Endothelial cell of umbilical vein (primary cell): ENCODE measurements at regions not wholly inside any gene's neighbourhood (a gene's known extent, or its start where the extent isn't known, plus 50 kb on each side); places are given as distances from the start of the nearest gene placed in this dataset.

ENCODE experiments used
- BruUV-seq: library from RNA; stranded (reverse); fragments of 400-500 nt; replicated peaks from 2 replicates; lab custom pipeline; 2021; lab: Mats Ljungman, UMichigan
- CTCF ChIA-PET: fragments of 300-600, 350-600 bp; sonication (Branson Sonifier 250); formaldehyde crosslinking; loops from one replicate; lab custom pipeline; 2021; ENCODE audit warnings: antibody characterized with exemption, inconsistent platforms; lab: Charles Lee
- POLR2A ChIA-PET: fragments of 300-600, 350-600 bp; sonication (Branson Sonifier 250); formaldehyde crosslinking; loops from one replicate; lab custom pipeline; 2021; ENCODE audit warnings: antibody characterized with exemption, inconsistent platforms; lab: Charles Lee
- DNase-seq: peaks from one replicate; pipeline ENCODE4 v3.0.0-alpha.2; 2011; ENCODE audit warnings: low read depth, low spot score
- FAIRE-seq: peaks from 2 replicates; lab custom pipeline; 2011; peaks lifted over from hg19 to GRCh38; lab: Jason Lieb, UNC
- H2AFZ ChIP-seq: 2 replicates; pipeline ENCODE4 v1.6.0; 2012; ENCODE audit warnings: low read depth, low read length, control low read depth, inconsistent platforms
- H3K27ac ChIP-seq: 2 replicates; pipeline ENCODE4 v1.5.1; 2011; ENCODE audit warnings: low read depth, mild to moderate bottlenecking, control low read depth, low read length, moderate library complexity; ENCODE audit not compliant: insufficient read depth
- H3K27me3 ChIP-seq, 2 experiments: 2 replicates each; pipeline versions ENCODE4 v1.6.0 to v1.6.1; 2011; ENCODE audit warnings: low read length in 2 of 2, mixed read lengths in 1 of 2; ENCODE audit not compliant: control insufficient read depth in 2 of 2, insufficient read depth in 2 of 2
- H3K36me3 ChIP-seq, 2 experiments: 2 replicates in 1 of 2; 3 replicates in 1 of 2; pipeline ENCODE4 v1.5.1; 2011; ENCODE audit warnings: low read length in 2 of 2, mild to moderate bottlenecking in 1 of 2, moderate library complexity in 1 of 2; ENCODE audit not compliant: control insufficient read depth in 2 of 2, insufficient read depth in 2 of 2; ENCODE audit errors: extremely low read depth in 1 of 2
- H3K4me1 ChIP-seq: 3 replicates; pipeline ENCODE4 v1.5.1; 2011; ENCODE audit warnings: mild to moderate bottlenecking, low read length; ENCODE audit not compliant: control insufficient read depth, insufficient read depth; ENCODE audit errors: extremely low read depth
- H3K4me2 ChIP-seq: 2 replicates; pipeline ENCODE4 v1.6.1; 2011; ENCODE audit warnings: low read length, control low read depth, mixed read lengths; ENCODE audit not compliant: insufficient read depth
- H3K4me3 ChIP-seq, 3 experiments: fragments of 200-600 bp in 1 of 3; sonication (generic), shearing (Covaris generic) in 1 of 3; replicated peaks in 1 of 3; 2 replicates each; pipeline ENCODE4 v1.5.1; 2011 to 2016; ENCODE audit warnings: control low read depth in 3 of 3, low read length in 3 of 3, mild to moderate bottlenecking in 2 of 3, inconsistent platforms in 1 of 3, low read depth in 1 of 3, moderate library complexity in 1 of 3; ENCODE audit not compliant: insufficient read depth in 1 of 3
- H3K79me2 ChIP-seq: 2 replicates; pipeline ENCODE4 v1.6.0; 2012; ENCODE audit warnings: low read length, inconsistent platforms; ENCODE audit not compliant: control insufficient read depth, insufficient read depth
- H3K9ac ChIP-seq: replicated peaks from 2 replicates; pipeline ENCODE3; 2011; ENCODE audit warnings: low read length, control low read depth; ENCODE audit not compliant: insufficient read depth; ENCODE audit errors: extremely low read depth
- H3K9me1 ChIP-seq: replicated peaks from 3 replicates; pipeline ENCODE4 v1.6.0; 2011; ENCODE audit warnings: mild to moderate bottlenecking, low read length; ENCODE audit not compliant: control insufficient read depth, insufficient read depth; ENCODE audit errors: extremely low read depth
- H3K9me3 ChIP-seq: replicated peaks from 2 replicates; pipeline ENCODE4 v1.5.1; 2012; ENCODE audit warnings: low read length, inconsistent platforms; ENCODE audit not compliant: control insufficient read depth, insufficient read depth
- H4K20me1 ChIP-seq: replicated peaks from 2 replicates; pipeline ENCODE3; 2011; ENCODE audit warnings: mild to moderate bottlenecking, low read length; ENCODE audit not compliant: control insufficient read depth, insufficient read depth; ENCODE audit errors: extremely low read depth
- EZH2 ChIP-seq: IDR thresholded peaks from 2 replicates; pipeline ENCODE4 v1.6.1; 2012; ENCODE audit warnings: borderline replicate concordance, low read depth, mild to moderate bottlenecking, moderate library complexity, low read length, inconsistent platforms; ENCODE audit not compliant: severe bottlenecking
- FOS ChIP-seq: IDR thresholded peaks from 2 replicates; pipeline ENCODE4 v1.6.1; 2011; ENCODE audit warnings: mild to moderate bottlenecking, low read length, moderate library complexity, borderline replicate concordance; ENCODE audit not compliant: insufficient read depth
- GATA2 ChIP-seq: IDR thresholded peaks from 2 replicates; pipeline ENCODE4 v1.7.0; 2011; ENCODE audit warnings: low read depth, mild to moderate bottlenecking, moderate library complexity, mixed read lengths, low read length; ENCODE audit not compliant: insufficient read length, insufficient read depth
- JUN ChIP-seq: IDR thresholded peaks from 2 replicates; pipeline ENCODE4 v1.6.1; 2011; ENCODE audit warnings: borderline replicate concordance, low read depth; ENCODE audit not compliant: insufficient read length, insufficient read depth
- MYC ChIP-seq: IDR thresholded peaks from one replicate; pipeline ENCODE4 v1.6.1; 2011; ENCODE audit warnings: mild to moderate bottlenecking, low read depth, low read length
- POLR2A ChIP-seq: IDR thresholded peaks from 2 replicates; pipeline ENCODE4 v1.6.1; 2012; ENCODE audit warnings: low read depth, mild to moderate bottlenecking, control low read depth, low read length
- POLR2AphosphoS5 ChIP-seq: IDR thresholded peaks from 2 replicates; pipeline ENCODE4 v1.6.1; 2012; ENCODE audit warnings: low read depth, mild to moderate bottlenecking, control low read depth, low read length, moderate library complexity; ENCODE audit not compliant: insufficient read depth
- dilution Hi-C: fragments of 300-500 bp; cut with MboI; formaldehyde crosslinking; loops from one replicate; pipeline ENCODE4 v1.15.0; 2019; ENCODE audit warnings: low sequenced_read_pairs; ENCODE audit not compliant: extremely low pct_ligation_motif_present
- intact Hi-C: fragments of 100-400 bp; cut with micrococcal nuclease; formaldehyde crosslinking; loops from one replicate; pipeline ENCODE4 v1.10.0; 2022
- TF ChIP-seq, protein P1 (sequence below): IDR thresholded peaks from 2 replicates; pipeline ENCODE4 v1.6.1; 2011; ENCODE audit not compliant: insufficient read depth, insufficient read length
- TF ChIP-seq, protein P2 (sequence below), 2 donors: IDR thresholded peaks; 1 replicate in 1 of 2; 2 replicates in 1 of 2; pipeline ENCODE4 v1.5.1; 2011; ENCODE audit warnings: low read length in 2 of 2, mild to moderate bottlenecking in 2 of 2, moderate library complexity in 2 of 2, control low read depth in 1 of 2, inconsistent platforms in 1 of 2, low read depth in 1 of 2; ENCODE audit not compliant: insufficient read depth in 1 of 2; ENCODE audit errors: extremely low read depth in 1 of 2

DNA sequence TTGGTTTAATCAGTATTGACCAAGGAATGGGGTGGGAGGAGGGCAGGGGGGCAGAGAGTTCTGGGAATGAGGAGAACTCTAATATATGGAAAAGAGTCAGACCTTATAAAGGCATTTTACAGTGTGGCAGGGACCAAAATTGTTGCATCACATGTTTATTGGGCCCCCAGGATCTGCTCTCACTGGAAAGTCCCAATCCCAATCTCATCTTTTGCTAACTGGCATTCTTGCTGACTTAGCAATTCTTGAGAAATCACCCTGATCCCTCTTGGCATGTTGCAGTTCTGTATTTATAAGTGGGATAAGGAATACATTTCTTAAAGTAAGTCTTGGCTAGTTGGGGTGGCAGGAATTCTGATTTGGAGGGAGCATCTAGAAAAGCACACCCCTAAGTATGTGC lies 104.4 kb upstream of the CXCL14 start:
- H2AFZ ChIP-seq: no peak overlapping the region
- ChIA-PET CTCF (no interaction called here), POLR2A (no interaction called here)
- H3K9ac ChIP-seq: no peak overlapping the region
- intact Hi-C loops (no loop called here), dilution Hi-C loops (no loop called here)
- BruUV-seq: no TSS peak
- FAIRE-seq (no peak), DNase-seq (no peak)
- H3K9me1 ChIP-seq: no peaks in the 10 kb centered on the region
- TF ChIP-seq JUN (no peak), FOS (no peak), POLR2A (no peak), MYC (no peak), POLR2AphosphoS5 (no peak), GATA2 (no peak), EZH2 (no peak)
- TF ChIP-seq, protein P1, sequence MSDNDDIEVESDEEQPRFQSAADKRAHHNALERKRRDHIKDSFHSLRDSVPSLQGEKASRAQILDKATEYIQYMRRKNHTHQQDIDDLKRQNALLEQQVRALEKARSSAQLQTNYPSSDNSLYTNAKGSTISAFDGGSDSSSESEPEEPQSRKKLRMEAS: no peak
- TF ChIP-seq, protein P2, sequence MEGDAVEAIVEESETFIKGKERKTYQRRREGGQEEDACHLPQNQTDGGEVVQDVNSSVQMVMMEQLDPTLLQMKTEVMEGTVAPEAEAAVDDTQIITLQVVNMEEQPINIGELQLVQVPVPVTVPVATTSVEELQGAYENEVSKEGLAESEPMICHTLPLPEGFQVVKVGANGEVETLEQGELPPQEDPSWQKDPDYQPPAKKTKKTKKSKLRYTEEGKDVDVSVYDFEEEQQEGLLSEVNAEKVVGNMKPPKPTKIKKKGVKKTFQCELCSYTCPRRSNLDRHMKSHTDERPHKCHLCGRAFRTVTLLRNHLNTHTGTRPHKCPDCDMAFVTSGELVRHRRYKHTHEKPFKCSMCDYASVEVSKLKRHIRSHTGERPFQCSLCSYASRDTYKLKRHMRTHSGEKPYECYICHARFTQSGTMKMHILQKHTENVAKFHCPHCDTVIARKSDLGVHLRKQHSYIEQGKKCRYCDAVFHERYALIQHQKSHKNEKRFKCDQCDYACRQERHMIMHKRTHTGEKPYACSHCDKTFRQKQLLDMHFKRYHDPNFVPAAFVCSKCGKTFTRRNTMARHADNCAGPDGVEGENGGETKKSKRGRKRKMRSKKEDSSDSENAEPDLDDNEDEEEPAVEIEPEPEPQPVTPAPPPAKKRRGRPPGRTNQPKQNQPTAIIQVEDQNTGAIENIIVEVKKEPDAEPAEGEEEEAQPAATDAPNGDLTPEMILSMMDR (IDR thresholded peaks at IDR 0.05; ENCODE audit: extremely low read depth in 1 of 2, insufficient read depth in 1 of 2, low read depth in 1 of 2, low read length in 2 of 2): no peak
- H3K36me3 ChIP-seq: no peaks in the 10 kb centered on the region
- H4K20me1 ChIP-seq: no peaks in the 10 kb centered on the region
- H3K27ac ChIP-seq: no peak overlapping the region
- H3K79me2 ChIP-seq: no peaks in the 10 kb centered on the region
- no peaks in the 10 kb centered on the region for H3K9me3 ChIP-seq
- no peaks in the 10 kb centered on the region for H3K27me3 ChIP-seq
- no peak overlapping the region for H3K4me2 ChIP-seq
- no peak overlapping the region for H3K4me3 ChIP-seq
- no peaks in the 10 kb centered on the region for H3K4me1 ChIP-seq
